GM12878 (cell line): ENCODE measurements at regions not wholly inside any gene's neighbourhood (a gene's known extent, or its start where the extent isn't known, plus 50 kb on each side); places are given as distances from the start of the nearest gene placed in this dataset.

Experiments
- ATAC-seq: fragments of 200-7000 bp; cut with Tn5 transposase; 3 replicates; pipeline ENCODE4 v1.9.1; 2020; ENCODE audit warnings: mild to moderate bottlenecking, moderate library complexity
- BruUV-seq: library from RNA; stranded (reverse); fragments of 400-500 nt; replicated peaks from 2 replicates; lab custom pipeline; 2021; lab: Mats Ljungman, UMichigan
- CTCF ChIA-PET: fragments of 300-600 bp; sonication (Branson Sonifier 250); formaldehyde crosslinking; extraction: SDS; loops from one replicate; lab custom pipeline; 2021; ENCODE audit warnings: inconsistent platforms; lab: Yijun Ruan, JAX
- POLR2A ChIA-PET: fragments of 350-600 bp; formaldehyde crosslinking; extraction: SDS; loops from one replicate; lab custom pipeline; 2021; ENCODE audit warnings: inconsistent platforms; lab: Charles Lee
- RAD21 ChIA-PET: fragments of 300-600 bp; sonication (Branson Sonifier 250); formaldehyde crosslinking; loops from one replicate; lab custom pipeline; 2023; ENCODE audit warnings: antibody characterized with exemption; ENCODE audit not compliant: unreplicated experiment; lab: Charles Lee
- SMC1A ChIA-PET: fragments of 300-600 bp; sonication (Branson Sonifier 250); formaldehyde crosslinking; loops from one replicate; lab custom pipeline; 2023; ENCODE audit not compliant: unreplicated experiment, uncharacterized antibody; lab: Charles Lee
- DNase-seq: peaks from one replicate; pipeline ENCODE4 v3.0.0-alpha.2; 2011; ENCODE audit warnings: low read depth, low spot score
- FAIRE-seq: peaks from 3 replicates; lab custom pipeline; 2011; peaks lifted over from hg19 to GRCh38; lab: Jason Lieb, UNC
- H2AFZ ChIP-seq: 2 replicates; pipeline ENCODE4 v1.6.0; 2011; ENCODE audit warnings: low read depth, low read length, control low read depth; ENCODE audit not compliant: control insufficient read depth
- H3K27ac ChIP-seq: 2 replicates; pipeline ENCODE4 v1.5.1; 2011; ENCODE audit warnings: control low read depth; ENCODE audit not compliant: control insufficient read depth, insufficient read depth
- H3K27me3 ChIP-seq, 2 experiments: replicated peaks in 1 of 2; 2 replicates each; pipeline versions ENCODE4 v1.6.0 to v1.6.1; 2011; ENCODE audit warnings: low read length in 1 of 2; ENCODE audit not compliant: control insufficient read depth in 2 of 2, insufficient read depth in 2 of 2
- H3K36me3 ChIP-seq, 2 experiments: 2 replicates each; pipeline ENCODE4 v1.5.1; 2011; ENCODE audit warnings: low read length in 1 of 2; ENCODE audit not compliant: control insufficient read depth in 2 of 2, insufficient read depth in 2 of 2
- H3K4me1 ChIP-seq: 2 replicates; pipeline ENCODE4 v1.6.1; 2011; ENCODE audit warnings: mild to moderate bottlenecking, low read length, moderate library complexity, mixed read lengths; ENCODE audit not compliant: control insufficient read depth, insufficient read depth
- H3K4me2 ChIP-seq: 2 replicates; pipeline ENCODE4 v1.6.0; 2011; ENCODE audit warnings: control low read depth; ENCODE audit not compliant: control insufficient read depth, insufficient read depth
- H3K4me3 ChIP-seq: fragments of 200-600 bp; sonication (generic); 2 replicates; pipeline ENCODE4 v1.5.1; 2016
- H3K79me2 ChIP-seq: 2 replicates; pipeline ENCODE4 v1.6.0; 2011; ENCODE audit warnings: low read length; ENCODE audit not compliant: control insufficient read depth, insufficient read depth
- H3K9ac ChIP-seq: 2 replicates; pipeline ENCODE4 v1.8.0; 2011; ENCODE audit warnings: low read length, control low read depth, mixed read lengths; ENCODE audit not compliant: control insufficient read depth, insufficient read depth
- H3K9me3 ChIP-seq: replicated peaks from 3 replicates; pipeline ENCODE4 v1.5.1; 2011; ENCODE audit warnings: mild to moderate bottlenecking, low read length; ENCODE audit not compliant: control insufficient read depth, insufficient read depth
- H4K20me1 ChIP-seq: 2 replicates; pipeline ENCODE4 v1.6.0; 2011; ENCODE audit not compliant: control insufficient read depth, insufficient read depth
- BMI1 ChIP-seq: fragments of 450-650 bp; IDR thresholded peaks from 2 replicates; pipeline ENCODE4 v1.6.1; 2016; ENCODE audit warnings: mild to moderate bottlenecking, moderate library complexity, borderline replicate concordance
- EED ChIP-seq: sonication (generic); IDR thresholded peaks from 2 replicates; pipeline ENCODE4 v1.6.1; 2016; ENCODE audit warnings: antibody characterized with exemption, low read depth
- ESRRA ChIP-seq: IDR thresholded peaks from 2 replicates; pipeline ENCODE4 v1.6.1; 2012; ENCODE audit warnings: mild to moderate bottlenecking, low read length, improper control_type of control experiment
- MTA2 ChIP-seq: fragments of 450-650 bp; IDR thresholded peaks from 2 replicates; pipeline ENCODE4 v1.6.1; 2016; ENCODE audit warnings: low read depth, mild to moderate bottlenecking, moderate library complexity
- SUZ12 ChIP-seq: fragments of 200-600 bp; sonication (generic); IDR thresholded peaks from one replicate; pipeline ENCODE4 v1.6.1; 2018; ENCODE audit warnings: antibody characterized with exemption, mild to moderate bottlenecking; ENCODE audit not compliant: unreplicated experiment
- in situ Hi-C: fragments of 300-500 bp; cut with MboI; formaldehyde crosslinking; loops from 9 replicates; pipeline ENCODE4 v1.14.3; 2018; ENCODE audit warnings: mixed read lengths
- intact Hi-C: fragments of 100-400 bp; cut with micrococcal nuclease; formaldehyde crosslinking; loops from one replicate; pipeline ENCODE4 v1.14.2; 2022; ENCODE audit not compliant: unreplicated experiment
- TF ChIP-seq, protein P1 (sequence below): fragments of 450-650 bp; IDR thresholded peaks from 2 replicates; pipeline ENCODE4 v1.6.1; 2017; ENCODE audit warnings: antibody characterized with exemption, mild to moderate bottlenecking, moderate library complexity
- TF ChIP-seq, protein P2 (sequence below): fragments of 450-650 bp; conservative IDR thresholded peaks from 2 replicates; pipeline ENCODE4 v1.6.1; 2017; ENCODE audit warnings: mild to moderate bottlenecking, moderate library complexity

DNA sequence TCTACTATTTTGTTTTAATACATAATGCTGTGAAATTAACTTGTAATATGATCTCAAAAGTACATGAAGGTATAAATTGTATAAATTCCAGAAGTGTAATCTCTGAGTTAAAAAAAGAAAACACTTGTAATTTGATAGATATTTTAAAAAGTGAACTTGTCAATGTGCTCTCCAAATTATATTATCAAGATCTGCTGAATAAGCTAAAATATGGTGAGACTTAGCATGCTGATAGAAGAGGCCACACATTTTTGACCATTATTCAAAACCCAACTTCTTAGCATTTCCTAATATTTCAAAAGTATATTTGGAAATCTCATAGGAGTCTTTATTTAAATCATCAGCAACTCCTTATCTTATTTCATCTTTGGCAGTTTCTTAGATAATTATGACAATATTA is 657.1 kb upstream of the BOD1L1 start:
- no peaks in the 10 kb centered on the region for H3K9me3 ChIP-seq
- FAIRE-seq = no peak
- BruUV-seq = no TSS peak
- no peaks in the 10 kb centered on the region for H3K36me3 ChIP-seq
- H3K79me2 ChIP-seq = no peaks in the 10 kb centered on the region
- TF ChIP-seq SUZ12 = no peak
- TF ChIP-seq MTA2 = no peak
- TF ChIP-seq BMI1 = no peak
- no peak for TF ChIP-seq ESRRA
- TF ChIP-seq, protein P1, sequence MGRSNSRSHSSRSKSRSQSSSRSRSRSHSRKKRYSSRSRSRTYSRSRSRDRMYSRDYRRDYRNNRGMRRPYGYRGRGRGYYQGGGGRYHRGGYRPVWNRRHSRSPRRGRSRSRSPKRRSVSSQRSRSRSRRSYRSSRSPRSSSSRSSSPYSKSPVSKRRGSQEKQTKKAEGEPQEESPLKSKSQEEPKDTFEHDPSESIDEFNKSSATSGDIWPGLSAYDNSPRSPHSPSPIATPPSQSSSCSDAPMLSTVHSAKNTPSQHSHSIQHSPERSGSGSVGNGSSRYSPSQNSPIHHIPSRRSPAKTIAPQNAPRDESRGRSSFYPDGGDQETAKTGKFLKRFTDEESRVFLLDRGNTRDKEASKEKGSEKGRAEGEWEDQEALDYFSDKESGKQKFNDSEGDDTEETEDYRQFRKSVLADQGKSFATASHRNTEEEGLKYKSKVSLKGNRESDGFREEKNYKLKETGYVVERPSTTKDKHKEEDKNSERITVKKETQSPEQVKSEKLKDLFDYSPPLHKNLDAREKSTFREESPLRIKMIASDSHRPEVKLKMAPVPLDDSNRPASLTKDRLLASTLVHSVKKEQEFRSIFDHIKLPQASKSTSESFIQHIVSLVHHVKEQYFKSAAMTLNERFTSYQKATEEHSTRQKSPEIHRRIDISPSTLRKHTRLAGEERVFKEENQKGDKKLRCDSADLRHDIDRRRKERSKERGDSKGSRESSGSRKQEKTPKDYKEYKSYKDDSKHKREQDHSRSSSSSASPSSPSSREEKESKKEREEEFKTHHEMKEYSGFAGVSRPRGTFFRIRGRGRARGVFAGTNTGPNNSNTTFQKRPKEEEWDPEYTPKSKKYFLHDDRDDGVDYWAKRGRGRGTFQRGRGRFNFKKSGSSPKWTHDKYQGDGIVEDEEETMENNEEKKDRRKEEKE = no peak
- no peak for TF ChIP-seq EED
- TF ChIP-seq, protein P2, sequence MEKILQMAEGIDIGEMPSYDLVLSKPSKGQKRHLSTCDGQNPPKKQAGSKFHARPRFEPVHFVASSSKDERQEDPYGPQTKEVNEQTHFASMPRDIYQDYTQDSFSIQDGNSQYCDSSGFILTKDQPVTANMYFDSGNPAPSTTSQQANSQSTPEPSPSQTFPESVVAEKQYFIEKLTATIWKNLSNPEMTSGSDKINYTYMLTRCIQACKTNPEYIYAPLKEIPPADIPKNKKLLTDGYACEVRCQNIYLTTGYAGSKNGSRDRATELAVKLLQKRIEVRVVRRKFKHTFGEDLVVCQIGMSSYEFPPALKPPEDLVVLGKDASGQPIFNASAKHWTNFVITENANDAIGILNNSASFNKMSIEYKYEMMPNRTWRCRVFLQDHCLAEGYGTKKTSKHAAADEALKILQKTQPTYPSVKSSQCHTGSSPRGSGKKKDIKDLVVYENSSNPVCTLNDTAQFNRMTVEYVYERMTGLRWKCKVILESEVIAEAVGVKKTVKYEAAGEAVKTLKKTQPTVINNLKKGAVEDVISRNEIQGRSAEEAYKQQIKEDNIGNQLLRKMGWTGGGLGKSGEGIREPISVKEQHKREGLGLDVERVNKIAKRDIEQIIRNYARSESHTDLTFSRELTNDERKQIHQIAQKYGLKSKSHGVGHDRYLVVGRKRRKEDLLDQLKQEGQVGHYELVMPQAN = no peak
- H3K27ac ChIP-seq = no peak overlapping the region
- ChIA-PET RAD21 (no interaction called here), CTCF (interaction anchor here (0.9 kb wide), 1 partner anchor 116 kb away, joined by 3 read pairs; no protein-coding TSS in a partner anchor), SMC1A (interaction anchor here (1.0 to 1.3 kb wide), 2 partner anchors 15 to 32 kb away, joined by 3 read pairs; no protein-coding TSS in a partner anchor), POLR2A (no interaction called here)
- no peak overlapping the region for H3K4me2 ChIP-seq
- intact Hi-C loops (no loop called here), in situ Hi-C loops (no loop called here)
- no peaks in the 10 kb centered on the region for H4K20me1 ChIP-seq
- no peak overlapping the region for H3K9ac ChIP-seq
- no peak for ATAC-seq
- H2AFZ ChIP-seq = no peak overlapping the region
- no peaks in the 10 kb centered on the region for H3K4me1 ChIP-seq
- no peak overlapping the region for H3K4me3 ChIP-seq
- no peaks in the 10 kb centered on the region for H3K27me3 ChIP-seq
- DNase-seq = no peak
